Spleen (tissue), 11 donors: ENCODE measurements at regions not wholly inside any gene's neighbourhood (a gene's known extent, or its start where the extent isn't known, plus 50 kb on each side); places are given as distances from the start of the nearest gene placed in this dataset.

Source experiments
- DNase-seq: peaks from one replicate; pipeline ENCODE4 v3.0.0-alpha.2; 2020
- H3K27ac ChIP-seq, 8 donors: fragments of 200-600 bp; sonication (generic) in 7 of 8; 1 replicate in 4 of 8; 2 replicates in 4 of 8; pipeline versions ENCODE4 v1.5.0 to v1.8.0; 2016 to 2021; ENCODE audit warnings: inconsistent platforms in 4 of 8, mild to moderate bottlenecking in 4 of 8, moderate library complexity in 1 of 8
- H3K27me3 ChIP-seq, 7 donors: fragments of 200-600 bp; sonication (generic) in 6 of 7; replicated peaks in 1 of 7; 1 replicate in 4 of 7; 2 replicates in 3 of 7; pipeline versions ENCODE4 v1.5.0 to v1.8.0; 2016 to 2021; ENCODE audit warnings: inconsistent platforms in 3 of 7, mild to moderate bottlenecking in 1 of 7
- H3K36me3 ChIP-seq, 6 donors: fragments of 200-600 bp; sonication (generic) in 5 of 6; 1 replicate in 4 of 6; 2 replicates in 2 of 6; pipeline versions ENCODE4 v1.5.0 to v1.8.0; 2016 to 2021; ENCODE audit warnings: inconsistent platforms in 2 of 6
- H3K4me1 ChIP-seq, 6 donors: fragments of 200-600 bp; sonication (generic) in 5 of 6; 1 replicate in 3 of 6; 2 replicates in 3 of 6; pipeline versions ENCODE4 v1.5.0 to v1.8.0; 2016 to 2021; ENCODE audit warnings: inconsistent platforms in 3 of 6
- H3K4me3 ChIP-seq, 8 donors: fragments of 200-600 bp; sonication (generic) in 7 of 8; 1 replicate in 4 of 8; 2 replicates in 4 of 8; pipeline versions ENCODE4 v1.5.0 to v1.8.0; 2016 to 2021; ENCODE audit warnings: inconsistent platforms in 4 of 8, mild to moderate bottlenecking in 4 of 8, moderate library complexity in 2 of 8
- H3K9me3 ChIP-seq, 8 donors: fragments of 200-600 bp; sonication (generic) in 7 of 8; 1 replicate in 4 of 8; 2 replicates in 4 of 8; pipeline versions ENCODE4 v1.5.0 to v1.8.0; 2016 to 2021; ENCODE audit warnings: inconsistent platforms in 4 of 8
- POLR2A ChIP-seq, 3 donors: fragments of 450-650 bp; IDR thresholded peaks; one replicate each; pipeline ENCODE4 v1.5.1; 2017; ENCODE audit warnings: antibody characterized with exemption in 3 of 3, mild to moderate bottlenecking in 1 of 3
- POLR2AphosphoS5 ChIP-seq, 3 donors: sonication (generic); formaldehyde crosslinking; IDR thresholded peaks; one replicate each; pipeline ENCODE4 v1.5.1; 2017; ENCODE audit warnings: antibody characterized with exemption in 3 of 3
- WGBS, 5 donors: extraction: QIAGEN DNeasy Blood & Tissue Kit in 3 of 5; methylation state at CpG; one replicate each; pipeline versions ENCODE4 v1.1.5 to v1.1.7; 2013 to 2018; 5-methylcytosine and 5-hydroxymethylcytosine counted together
- intact Hi-C: fragments of 100-400 bp; cut with DNase I; formaldehyde crosslinking; loops from one replicate; pipeline ENCODE4 v1.15.0; 2023; ENCODE audit warnings: low total_unique reads
- TF ChIP-seq, protein P1 (sequence below), 11 experiments: fragments of 200-600 bp in 7 of 11; fragments of 450-650 bp in 4 of 11; sonication (generic) in 4 of 11; IDR thresholded peaks in 8 of 11; conservative IDR thresholded peaks in 3 of 11; 1 replicate in 7 of 11; 2 replicates in 4 of 11; pipeline versions ENCODE4 v1.4.0 to v1.8.0; 2016 to 2021; ENCODE audit warnings: antibody characterized with exemption in 11 of 11, inconsistent platforms in 4 of 11, mild to moderate bottlenecking in 1 of 11
- donor health status: healthy with polysubstance abuse.
- donor health status: DM: no; HTN: no; CAD: no; lungs with moderate emphysema.
- donor health status: DM: no; HTN: no; CAD: no.
- donor health status: Bipolar disorder and iron deficiency.
- donor health status: healthy.
- donor health status: DM: no; HTN: no; CAD: no.
- donor health status: DM: yes; HTN: yes; CAD: no.

DNA sequence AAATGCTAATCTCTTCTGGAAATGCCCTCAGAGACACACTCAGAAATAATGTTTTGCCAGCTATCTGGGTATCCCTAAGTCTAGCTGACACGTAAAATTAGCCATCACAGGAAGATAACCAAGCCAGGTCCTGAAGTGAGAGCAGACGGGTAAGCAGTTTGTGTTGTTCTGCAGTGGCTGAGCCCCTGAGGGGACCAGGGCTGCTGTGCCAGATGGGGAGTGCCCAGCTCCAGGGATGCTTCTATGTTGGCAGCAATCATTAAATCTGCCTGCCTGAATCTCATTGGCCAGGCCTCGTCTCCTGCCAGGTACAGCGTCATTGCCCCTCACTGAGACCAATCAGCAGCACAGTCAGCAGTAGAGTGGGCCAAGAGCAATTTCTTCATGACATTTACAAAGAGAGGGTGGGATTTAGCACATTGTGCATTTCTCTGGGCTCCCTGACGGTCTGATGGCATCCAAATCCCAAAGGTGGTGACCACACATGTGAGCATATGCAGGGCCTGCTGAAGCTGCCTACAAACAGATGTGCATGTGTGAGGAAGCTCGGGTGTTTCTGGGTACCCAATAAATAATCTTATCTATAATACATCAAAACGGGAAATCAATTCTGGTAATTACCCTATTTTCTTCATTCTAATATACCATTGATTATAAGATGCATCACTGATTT, 58.7 kb upstream of the LRRN2 start:
- Histone ChIP-seq H3K27ac (no peak overlapping the region), H3K36me3 (no peaks in the 10 kb centered on the region), H3K4me3 (no peak overlapping the region), H3K4me1 (no peaks in the 10 kb centered on the region), H3K9me3 (peaks cover 0 to 9% (median 3%) of the 10 kb centered on the region in 8 donors), H3K27me3 (peaks cover 0 to 15% (median 0%) of the 10 kb centered on the region in 7 donors)
- WGBS, 5 donors = 77 to 91% (median 85%) methylated on average over 7 of the region's 7 CpGs
- TF ChIP-seq POLR2A (IDR thresholded peaks at IDR 0.05) (no peak), POLR2AphosphoS5 (IDR thresholded peaks at IDR 0.05) (no peak)
- TF ChIP-seq, protein P1, sequence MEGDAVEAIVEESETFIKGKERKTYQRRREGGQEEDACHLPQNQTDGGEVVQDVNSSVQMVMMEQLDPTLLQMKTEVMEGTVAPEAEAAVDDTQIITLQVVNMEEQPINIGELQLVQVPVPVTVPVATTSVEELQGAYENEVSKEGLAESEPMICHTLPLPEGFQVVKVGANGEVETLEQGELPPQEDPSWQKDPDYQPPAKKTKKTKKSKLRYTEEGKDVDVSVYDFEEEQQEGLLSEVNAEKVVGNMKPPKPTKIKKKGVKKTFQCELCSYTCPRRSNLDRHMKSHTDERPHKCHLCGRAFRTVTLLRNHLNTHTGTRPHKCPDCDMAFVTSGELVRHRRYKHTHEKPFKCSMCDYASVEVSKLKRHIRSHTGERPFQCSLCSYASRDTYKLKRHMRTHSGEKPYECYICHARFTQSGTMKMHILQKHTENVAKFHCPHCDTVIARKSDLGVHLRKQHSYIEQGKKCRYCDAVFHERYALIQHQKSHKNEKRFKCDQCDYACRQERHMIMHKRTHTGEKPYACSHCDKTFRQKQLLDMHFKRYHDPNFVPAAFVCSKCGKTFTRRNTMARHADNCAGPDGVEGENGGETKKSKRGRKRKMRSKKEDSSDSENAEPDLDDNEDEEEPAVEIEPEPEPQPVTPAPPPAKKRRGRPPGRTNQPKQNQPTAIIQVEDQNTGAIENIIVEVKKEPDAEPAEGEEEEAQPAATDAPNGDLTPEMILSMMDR (IDR thresholded peaks at IDR 0.05 in 8 of 11, conservative IDR thresholded peaks at IDR 0.05 in 3 of 11) = no peak
- intact Hi-C loops = no loop called here
- DNase-seq = no peak

DNA sequence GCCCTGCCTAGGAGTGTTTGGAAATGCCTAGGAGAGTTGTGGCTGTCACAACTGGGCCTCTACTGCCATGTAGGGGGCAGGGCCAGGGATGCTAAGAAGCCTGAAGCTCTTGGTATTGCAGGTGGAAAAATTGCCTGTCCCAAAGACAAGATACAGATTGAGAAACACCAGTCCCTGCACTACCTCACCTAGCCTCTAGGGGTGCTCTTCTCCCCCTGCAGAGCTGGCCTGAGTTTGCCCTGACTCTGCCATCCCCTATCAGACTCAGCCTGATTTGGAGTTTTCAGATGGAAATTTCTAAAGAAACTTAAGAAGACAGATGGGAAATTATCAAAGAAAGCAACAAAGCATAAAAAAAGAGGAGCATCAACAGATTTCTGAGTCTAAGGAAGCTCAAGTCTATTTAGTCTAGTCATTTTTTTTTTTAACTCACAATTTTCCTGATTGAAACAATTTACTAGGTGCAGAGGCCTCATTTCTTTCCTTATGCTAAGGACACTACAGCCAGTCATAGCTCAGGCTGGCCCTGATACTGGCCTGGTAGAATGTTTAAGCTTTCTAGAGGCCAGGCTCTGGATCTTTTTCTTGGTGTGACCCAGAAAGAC, 61.4 kb upstream of the LRRN2 start:
- H3K4me3 ChIP-seq = no peak overlapping the region
- no peaks in the 10 kb centered on the region for H3K9me3 ChIP-seq
- no peak overlapping the region for H3K27ac ChIP-seq
- intact Hi-C loops = no loop called here
- peaks cover 0 to 17% (median 0%) of the 10 kb centered on the region in 7 donors for H3K27me3 ChIP-seq
- no peaks in the 10 kb centered on the region for H3K36me3 ChIP-seq
- TF ChIP-seq, protein P1 (IDR thresholded peaks at IDR 0.05 in 8 of 11, conservative IDR thresholded peaks at IDR 0.05 in 3 of 11) = peak; percentile 65 to 92 (median 86)
- no peak for TF ChIP-seq POLR2A (IDR thresholded peaks at IDR 0.05)
- no peak for DNase-seq
- H3K4me1 ChIP-seq = no peaks in the 10 kb centered on the region

DNA sequence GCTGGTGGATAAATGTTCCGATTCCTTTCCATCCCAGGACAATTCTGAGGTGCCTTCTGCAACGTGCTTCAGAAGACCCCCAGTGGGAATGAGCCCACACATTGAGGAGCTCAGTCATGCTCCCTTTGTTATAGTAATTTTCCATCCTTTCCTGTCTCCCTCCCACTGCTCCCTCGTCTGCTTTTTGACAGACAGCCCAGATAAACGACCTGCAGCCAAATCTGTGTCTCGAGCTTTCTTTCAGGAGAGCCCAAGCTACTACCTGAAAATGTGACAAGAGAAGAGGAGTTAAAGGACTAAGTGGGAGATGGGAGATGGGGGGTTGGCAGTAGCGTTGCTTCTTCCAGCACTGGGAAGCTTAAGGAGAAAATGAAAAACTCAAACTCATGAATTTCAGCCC, 65.9 kb upstream of the LRRN2 start:
- TF ChIP-seq, protein P1 (IDR thresholded peaks at IDR 0.05 in 8 of 11, conservative IDR thresholded peaks at IDR 0.05 in 3 of 11) = no peak
- TF ChIP-seq POLR2AphosphoS5 (IDR thresholded peaks at IDR 0.05) (no peak), POLR2A (IDR thresholded peaks at IDR 0.05) (no peak)
- WGBS, 5 donors = 50 to 63% (median 55%) methylated on average over 6 of the region's 6 CpGs
- no peak overlapping the region for H3K27ac ChIP-seq
- no peak for DNase-seq
- no peaks in the 10 kb centered on the region for H3K4me1 ChIP-seq
- H3K36me3 ChIP-seq = no peaks in the 10 kb centered on the region
- H3K4me3 ChIP-seq = no peak overlapping the region
- no peaks in the 10 kb centered on the region for H3K9me3 ChIP-seq
- intact Hi-C loops = no loop called here
- H3K27me3 ChIP-seq = peaks cover 0 to 14% (median 0%) of the 10 kb centered on the region in 7 donors

DNA sequence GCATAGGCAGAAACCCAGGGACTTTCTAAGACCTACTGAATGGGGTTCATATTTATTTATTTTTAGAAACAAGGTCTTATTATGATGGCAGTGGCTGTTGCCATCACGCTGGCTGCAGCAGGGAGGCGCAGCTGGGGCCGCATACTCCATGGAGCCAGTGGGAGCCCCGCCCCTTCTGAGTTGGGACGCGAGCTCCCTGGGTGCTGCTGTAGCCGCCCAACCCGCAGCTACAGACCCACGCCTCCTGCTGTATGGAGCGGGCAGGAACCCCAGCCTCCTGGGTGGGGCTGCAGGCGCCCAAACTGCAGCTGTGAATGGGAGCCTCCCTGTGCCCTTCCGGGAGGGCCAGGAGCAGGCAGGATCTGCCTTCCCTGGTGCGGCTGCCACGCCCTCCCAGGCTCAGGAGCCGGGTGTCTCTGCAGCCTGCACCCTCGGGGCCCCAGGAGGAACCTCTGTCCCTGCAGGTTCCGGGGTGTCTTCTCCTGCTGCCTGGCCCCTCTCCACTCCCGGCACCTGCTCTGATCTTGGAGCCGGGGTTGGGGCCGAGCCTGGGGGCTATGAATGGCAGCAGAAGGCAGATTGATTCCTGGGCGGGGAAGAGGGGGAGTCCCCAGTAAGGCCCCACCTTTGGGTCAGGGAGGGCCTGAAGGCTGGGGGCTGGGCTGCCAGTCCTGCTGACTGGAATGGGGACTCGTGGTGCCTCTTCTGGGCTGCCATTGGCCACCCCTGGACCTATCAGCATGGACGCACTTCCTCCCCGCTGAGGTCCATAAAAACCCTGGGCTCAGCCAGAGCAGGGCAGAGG, 66.5 kb upstream of the LRRN2 start:
- no peaks in the 10 kb centered on the region for H3K9me3 ChIP-seq
- DNase-seq = no peak
- H3K4me3 ChIP-seq = no peak overlapping the region
- H3K27ac ChIP-seq = no peak overlapping the region
- intact Hi-C loops = no loop called here
- no peaks in the 10 kb centered on the region for H3K36me3 ChIP-seq
- 80 to 94% (median 88%) methylated on average over 14 to 24 of the region's 24 CpGs for WGBS, 5 donors
- H3K4me1 ChIP-seq = no peaks in the 10 kb centered on the region
- TF ChIP-seq POLR2A (IDR thresholded peaks at IDR 0.05) (no peak), POLR2AphosphoS5 (IDR thresholded peaks at IDR 0.05) (no peak)
- TF ChIP-seq, protein P1 (IDR thresholded peaks at IDR 0.05 in 8 of 11, conservative IDR thresholded peaks at IDR 0.05 in 3 of 11) = no peak
- peaks cover 0 to 14% (median 0%) of the 10 kb centered on the region in 7 donors for H3K27me3 ChIP-seq
